ENCODE measurements at regions not wholly inside any gene's neighbourhood (a gene's known extent, or its start where the extent isn't known, plus 50 kb on each side); places are given as distances from the start of the nearest gene placed in this dataset.
A peak's percentile ranks its signal among the peaks of the same experiment; 100 is the strongest.

- 85 to 92% (median 88%) methylated on average over 2 of the region's 2 CpGs for WGBS, 4 donors
- no peaks in the 10 kb centered on the region for H3K27me3 ChIP-seq
- intact Hi-C loops (cut with DNase I) = no loop called here
- no peaks in the 10 kb centered on the region for H3K4me1 ChIP-seq
- no peak overlapping the region for H3K27ac ChIP-seq
- no peaks in the 10 kb centered on the region for H3K36me3 ChIP-seq
- H3K4me3 ChIP-seq = no peak overlapping the region
- no peak for ATAC-seq
- H3K9me3 ChIP-seq = no peaks in the 10 kb centered on the region
- DNase-seq = no peak
- TF ChIP-seq POLR2A (IDR thresholded peaks at IDR 0.05) (no peak), CTCF (IDR thresholded peaks at IDR 0.05) (no peak)
Measured at GRCh38 chr6:97470322-97470721, 187.3 kb upstream of the MMS22L start.

- no peaks in the 10 kb centered on the region for H3K36me3 ChIP-seq
- no peaks in the 10 kb centered on the region for H3K4me1 ChIP-seq
- TF ChIP-seq CTCF (IDR thresholded peaks at IDR 0.05) = no peak
- no peak for TF ChIP-seq POLR2A (IDR thresholded peaks at IDR 0.05)
- H3K27ac ChIP-seq = no peak overlapping the region
- ATAC-seq (no peak), DNase-seq (no peak)
- intact Hi-C loops (cut with DNase I) = no loop called here
- H3K9me3 ChIP-seq = peaks cover 0 to 4% (median 0%) of the 10 kb centered on the region in 12 donors
- WGBS, 4 donors = 66 to 73% (median 67%) methylated on average over 4 of the region's 4 CpGs
- H3K27me3 ChIP-seq = no peaks in the 10 kb centered on the region
- H3K4me3 ChIP-seq = no peak overlapping the region
Measured at GRCh38 chr6:97473979-97474378, 191.0 kb upstream of the MMS22L start.

GRCh38 chr6:97497713-97498331, 214.8 kb upstream of the MMS22L start:
- WGBS, 4 donors = 34 to 39% (median 34%) methylated on average over 4 of the region's 4 CpGs
- no peaks in the 10 kb centered on the region for H3K9me3 ChIP-seq
- intact Hi-C loops (cut with DNase I) = loop anchor here in 9 of 10 donors (2.0 to 10.0 kb wide), 10 partner anchors 537 to 1627 kb away; no protein-coding TSS in a partner anchor
- no peak overlapping the region for H3K4me3 ChIP-seq
- peaks cover 0 to 5% (median 0%) of the 10 kb centered on the region in 9 donors for H3K27me3 ChIP-seq
- peak; percentile 84 to 93 (median 90) for ATAC-seq
- peak; percentile 37 to 68 (median 43) for DNase-seq
- TF ChIP-seq CTCF (IDR thresholded peaks at IDR 0.05) = peak; percentile 65 to 85 (median 76)
- TF ChIP-seq POLR2A (IDR thresholded peaks at IDR 0.05) = no peak
- H3K36me3 ChIP-seq = no peaks in the 10 kb centered on the region
- no peaks in the 10 kb centered on the region for H3K4me1 ChIP-seq
- no peak overlapping the region for H3K27ac ChIP-seq

DNA sequence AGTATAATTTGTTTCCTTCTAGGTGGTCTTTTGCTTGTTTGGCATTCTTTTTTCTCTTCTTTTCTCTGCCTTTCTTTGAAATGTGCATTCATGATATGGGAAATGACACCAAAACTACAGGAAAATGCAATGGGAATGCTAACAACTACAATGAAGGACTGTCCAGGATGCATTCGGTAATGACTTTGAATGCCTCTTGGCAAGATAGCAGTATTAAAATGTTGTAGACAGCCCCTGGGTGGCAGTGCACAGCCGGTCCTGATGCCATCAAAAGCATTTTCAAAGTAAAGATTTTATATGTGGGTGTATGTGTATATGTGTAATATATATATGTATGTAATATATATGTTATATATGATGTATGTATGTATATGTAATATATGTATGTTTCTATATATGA, 218.8 kb upstream of the MMS22L start:
- ATAC-seq = no peak
- no peak overlapping the region for H3K27ac ChIP-seq
- peaks cover 0 to 12% (median 0%) of the 10 kb centered on the region in 9 donors for H3K27me3 ChIP-seq
- intact Hi-C loops (cut with DNase I) = loop anchor here in 2 of 10 donors (10.0 kb wide), 2 partner anchors 423 to 543 kb away; no protein-coding TSS in a partner anchor
- no peak for TF ChIP-seq POLR2A (IDR thresholded peaks at IDR 0.05)
- no peak for TF ChIP-seq CTCF (IDR thresholded peaks at IDR 0.05)
- H3K36me3 ChIP-seq = no peaks in the 10 kb centered on the region
- no peak for DNase-seq
- H3K4me3 ChIP-seq = no peak overlapping the region
- H3K9me3 ChIP-seq = no peaks in the 10 kb centered on the region
- WGBS, 4 donors = 23 to 38% (median 33%) methylated on average over 2 of the region's 2 CpGs
- H3K4me1 ChIP-seq = no peaks in the 10 kb centered on the region
